ENCODE measurements at regions not wholly inside any gene's neighbourhood (a gene's known extent, or its start where the extent isn't known, plus 50 kb on each side); places are given as distances from the start of the nearest gene placed in this dataset.

DNA sequence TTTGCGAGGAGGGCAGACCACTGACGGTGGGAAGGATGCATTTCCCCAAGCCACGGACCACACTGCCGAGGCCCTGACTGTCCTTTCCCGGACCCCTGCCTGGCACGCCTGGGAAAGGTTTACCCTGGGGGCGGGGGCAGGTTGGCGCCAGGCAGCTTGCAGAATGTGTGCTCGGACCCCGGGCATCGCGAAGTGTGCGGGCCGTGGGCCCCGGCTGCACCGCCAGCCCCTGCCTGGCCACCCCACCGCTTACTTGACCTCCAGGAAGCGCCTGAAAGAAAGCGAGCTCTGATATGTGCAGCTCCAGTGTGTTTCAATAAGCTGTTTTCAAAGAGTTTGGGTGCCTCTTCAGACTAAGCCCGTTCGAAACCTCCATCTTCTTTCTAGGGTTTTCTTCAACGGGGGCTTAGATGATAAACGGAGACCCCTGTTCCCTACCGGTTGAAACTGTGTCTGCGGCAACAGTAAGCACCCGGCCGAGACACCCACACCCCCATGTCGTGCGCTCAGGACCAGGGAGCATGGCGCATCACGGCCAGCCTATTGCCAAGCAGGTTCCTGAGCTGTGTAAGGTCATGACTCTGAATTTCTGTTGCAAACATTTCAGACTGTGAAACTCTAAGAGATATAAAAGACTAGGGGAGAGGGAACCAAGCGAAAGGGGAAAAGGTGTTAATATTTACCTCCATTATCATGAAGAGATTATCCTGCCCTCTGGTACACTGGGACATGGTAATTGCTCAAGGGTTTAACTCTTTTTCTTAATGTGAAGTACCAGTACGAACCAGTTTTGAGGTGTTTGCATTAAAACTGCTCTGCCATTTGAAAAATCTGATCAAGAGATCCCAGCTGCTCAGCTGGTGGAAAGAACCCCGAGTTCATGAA is 231.2 kb upstream of the FOXQ1 start:
- Histone ChIP-seq H3K27ac (ENCODE audit: low read length) (no peak overlapping the region), H3K9me3 (ENCODE audit: insufficient read depth, low read length, severe bottlenecking) (no peaks in the 10 kb centered on the region), H3K27me3 (ENCODE audit: insufficient read depth, low read length, poor library complexity) (peaks cover 6% of the 10 kb centered on the region), H3K4me3 (ENCODE audit: low read depth in 1 of 2, low read length in 2 of 2) (no peak overlapping the region), H3K79me2 (ENCODE audit: insufficient read depth, low read length) (no peaks in the 10 kb centered on the region), H4K20me1 (ENCODE audit: insufficient read depth, low read length) (no peaks in the 10 kb centered on the region), H3K36me3 (ENCODE audit: insufficient read depth, low read length) (no peaks in the 10 kb centered on the region), H3K9ac (ENCODE audit: low read depth, low read length) (no peak overlapping the region), H3K4me1 (ENCODE audit: insufficient read depth, low read length) (no peaks in the 10 kb centered on the region), H2AFZ (ENCODE audit: low read depth, low read length) (no peak overlapping the region), H3K4me2 (ENCODE audit: insufficient read depth, low read length) (no peak overlapping the region)
- TF ChIP-seq EZH2 (IDR thresholded peaks at IDR 0.05; ENCODE audit: borderline replicate concordance, low read depth, low read length, severe bottlenecking): no peak
- TF ChIP-seq, protein P1, sequence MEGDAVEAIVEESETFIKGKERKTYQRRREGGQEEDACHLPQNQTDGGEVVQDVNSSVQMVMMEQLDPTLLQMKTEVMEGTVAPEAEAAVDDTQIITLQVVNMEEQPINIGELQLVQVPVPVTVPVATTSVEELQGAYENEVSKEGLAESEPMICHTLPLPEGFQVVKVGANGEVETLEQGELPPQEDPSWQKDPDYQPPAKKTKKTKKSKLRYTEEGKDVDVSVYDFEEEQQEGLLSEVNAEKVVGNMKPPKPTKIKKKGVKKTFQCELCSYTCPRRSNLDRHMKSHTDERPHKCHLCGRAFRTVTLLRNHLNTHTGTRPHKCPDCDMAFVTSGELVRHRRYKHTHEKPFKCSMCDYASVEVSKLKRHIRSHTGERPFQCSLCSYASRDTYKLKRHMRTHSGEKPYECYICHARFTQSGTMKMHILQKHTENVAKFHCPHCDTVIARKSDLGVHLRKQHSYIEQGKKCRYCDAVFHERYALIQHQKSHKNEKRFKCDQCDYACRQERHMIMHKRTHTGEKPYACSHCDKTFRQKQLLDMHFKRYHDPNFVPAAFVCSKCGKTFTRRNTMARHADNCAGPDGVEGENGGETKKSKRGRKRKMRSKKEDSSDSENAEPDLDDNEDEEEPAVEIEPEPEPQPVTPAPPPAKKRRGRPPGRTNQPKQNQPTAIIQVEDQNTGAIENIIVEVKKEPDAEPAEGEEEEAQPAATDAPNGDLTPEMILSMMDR (IDR thresholded peaks at IDR 0.05; ENCODE audit: borderline replicate concordance, extremely low read depth, low read length, poor library complexity, severe bottlenecking): no peak
- ATAC-seq (ENCODE audit: insufficient read depth, low read depth) (no peak), DNase-seq (no peak)

DNA sequence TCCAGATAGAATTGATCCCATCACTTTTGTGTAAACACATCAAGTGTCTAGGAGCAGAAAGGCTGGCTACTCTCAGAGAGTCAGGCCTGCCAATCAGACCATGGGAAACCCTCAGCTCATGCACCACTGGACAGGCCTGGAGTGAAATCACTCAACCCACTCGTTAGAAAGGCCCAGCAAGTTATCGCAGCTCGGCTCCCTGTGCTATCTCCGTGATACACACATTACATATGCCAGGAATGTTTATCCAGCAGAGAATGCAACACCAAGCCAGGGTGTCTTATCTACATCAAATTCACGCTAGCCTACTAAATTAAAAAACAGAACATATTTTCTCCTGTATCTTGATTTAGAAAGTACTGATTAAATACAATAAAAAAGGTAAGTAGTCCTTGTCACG is 232.4 kb upstream of the FOXQ1 start:
- H3K27ac ChIP-seq (ENCODE audit: low read length): no peak overlapping the region
- H3K36me3 ChIP-seq (ENCODE audit: insufficient read depth, low read length): no peaks in the 10 kb centered on the region
- no peak for DNase-seq
- TF ChIP-seq, protein P1 (IDR thresholded peaks at IDR 0.05; ENCODE audit: borderline replicate concordance, extremely low read depth, low read length, poor library complexity, severe bottlenecking): no peak
- TF ChIP-seq EZH2 (IDR thresholded peaks at IDR 0.05; ENCODE audit: borderline replicate concordance, low read depth, low read length, severe bottlenecking): no peak
- H3K4me3 ChIP-seq (ENCODE audit: low read depth in 1 of 2, low read length in 2 of 2): no peak overlapping the region
- no peaks in the 10 kb centered on the region for H3K79me2 ChIP-seq (ENCODE audit: insufficient read depth, low read length)
- H4K20me1 ChIP-seq (ENCODE audit: insufficient read depth, low read length): no peaks in the 10 kb centered on the region
- H3K4me1 ChIP-seq (ENCODE audit: insufficient read depth, low read length): no peaks in the 10 kb centered on the region
- H3K27me3 ChIP-seq (ENCODE audit: insufficient read depth, low read length, poor library complexity): peaks cover 6% of the 10 kb centered on the region
- no peaks in the 10 kb centered on the region for H3K9me3 ChIP-seq (ENCODE audit: insufficient read depth, low read length, severe bottlenecking)
- no peak overlapping the region for H3K9ac ChIP-seq (ENCODE audit: low read depth, low read length)
- H3K4me2 ChIP-seq (ENCODE audit: insufficient read depth, low read length): no peak overlapping the region
- H2AFZ ChIP-seq (ENCODE audit: low read depth, low read length): no peak overlapping the region
- no peak for ATAC-seq (ENCODE audit: insufficient read depth, low read depth)

DNA sequence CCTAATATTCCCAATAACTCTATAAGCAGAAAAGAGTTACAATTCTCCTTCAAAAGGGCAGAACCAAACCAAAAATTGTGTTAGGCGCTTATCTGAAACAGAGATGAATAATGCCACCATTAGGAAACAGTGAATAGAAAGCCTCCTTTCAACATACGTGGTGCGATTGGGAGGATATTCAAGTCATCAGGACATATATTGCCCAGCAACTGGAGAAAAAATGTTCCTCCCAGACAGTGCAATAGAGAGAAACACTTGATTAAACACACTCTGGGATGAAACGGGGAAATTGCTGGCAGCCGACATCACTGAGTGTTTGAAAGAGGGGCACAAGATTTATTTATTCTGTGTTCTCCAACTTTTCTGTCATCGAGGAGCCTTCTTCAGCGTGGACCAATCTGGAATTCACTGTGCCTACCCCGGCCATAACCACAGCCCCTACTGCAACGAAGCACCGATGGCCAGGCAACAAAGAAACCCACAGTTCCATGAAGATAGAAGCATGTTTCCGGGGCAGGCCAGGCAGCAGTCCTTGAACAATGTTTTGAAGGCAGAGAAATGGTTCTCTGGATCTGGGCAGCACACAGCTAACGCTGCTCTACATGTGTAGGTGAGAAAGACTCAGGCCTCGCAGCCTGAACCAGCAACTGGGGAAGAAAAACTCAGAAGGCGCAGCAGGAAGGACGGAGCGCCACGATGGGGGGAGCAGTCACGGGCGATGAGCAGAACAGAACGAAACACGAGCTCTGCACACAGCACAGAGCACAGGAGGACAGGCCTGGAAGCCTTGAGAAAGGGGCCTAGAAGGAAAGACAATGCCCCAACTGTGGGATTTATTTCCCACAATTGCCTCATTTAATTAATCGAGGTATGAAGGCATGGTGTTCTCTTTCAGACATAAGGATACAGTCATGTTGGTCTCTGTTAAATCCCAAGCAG is 234.2 kb upstream of the FOXQ1 start:
- no peaks in the 10 kb centered on the region for H3K79me2 ChIP-seq (ENCODE audit: insufficient read depth, low read length)
- TF ChIP-seq, protein P1 (IDR thresholded peaks at IDR 0.05; ENCODE audit: borderline replicate concordance, extremely low read depth, low read length, poor library complexity, severe bottlenecking): no peak
- no peak for TF ChIP-seq EZH2 (IDR thresholded peaks at IDR 0.05; ENCODE audit: borderline replicate concordance, low read depth, low read length, severe bottlenecking)
- H3K4me2 ChIP-seq (ENCODE audit: insufficient read depth, low read length): no peak overlapping the region
- peaks cover 5% of the 10 kb centered on the region for H3K27me3 ChIP-seq (ENCODE audit: insufficient read depth, low read length, poor library complexity)
- no peaks in the 10 kb centered on the region for H4K20me1 ChIP-seq (ENCODE audit: insufficient read depth, low read length)
- H3K9me3 ChIP-seq (ENCODE audit: insufficient read depth, low read length, severe bottlenecking): no peaks in the 10 kb centered on the region
- no peak for ATAC-seq (ENCODE audit: insufficient read depth, low read depth)
- no peaks in the 10 kb centered on the region for H3K36me3 ChIP-seq (ENCODE audit: insufficient read depth, low read length)
- H3K9ac ChIP-seq (ENCODE audit: low read depth, low read length): no peak overlapping the region
- no peaks in the 10 kb centered on the region for H3K4me1 ChIP-seq (ENCODE audit: insufficient read depth, low read length)
- DNase-seq: no peak
- no peak overlapping the region for H3K4me3 ChIP-seq (ENCODE audit: low read depth in 1 of 2, low read length in 2 of 2)
- H2AFZ ChIP-seq (ENCODE audit: low read depth, low read length): no peak overlapping the region
- H3K27ac ChIP-seq (ENCODE audit: low read length): no peak overlapping the region

All from DND-41 (cell line).